ENCODE measurements at regions not wholly inside any gene's neighbourhood (a gene's known extent, or its start where the extent isn't known, plus 50 kb on each side); places are given as distances from the start of the nearest gene placed in this dataset.

DNA sequence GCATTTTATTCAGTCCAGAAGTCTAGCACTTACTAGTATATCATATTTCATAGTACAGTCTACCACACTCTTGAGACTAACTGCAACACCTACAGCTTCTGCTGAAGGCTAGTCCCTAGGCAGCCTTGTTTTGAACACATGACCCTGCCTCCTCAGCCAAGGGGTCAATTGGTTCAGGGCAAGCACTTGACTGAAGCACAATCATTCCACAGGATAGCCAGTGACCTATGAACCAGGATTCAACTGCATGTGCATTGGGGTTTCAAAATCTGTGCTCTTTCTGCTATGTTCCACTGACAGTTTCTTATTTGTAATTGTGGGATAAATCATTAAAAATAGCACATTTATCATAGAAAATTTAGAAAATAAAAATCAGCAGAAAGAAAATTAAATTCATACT, 186.8 kb downstream of the TMEM161B start (continued):
- no peak for TF ChIP-seq CBX8 (IDR thresholded peaks at IDR 0.05; ENCODE audit: borderline replicate concordance, extremely low read depth, low read depth, low read length, poor library complexity, severe bottlenecking)
- no peak for TF ChIP-seq U2AF1 (optimal IDR thresholded peaks at IDR 0.05; ENCODE audit: low read depth, low read length)

DNA sequence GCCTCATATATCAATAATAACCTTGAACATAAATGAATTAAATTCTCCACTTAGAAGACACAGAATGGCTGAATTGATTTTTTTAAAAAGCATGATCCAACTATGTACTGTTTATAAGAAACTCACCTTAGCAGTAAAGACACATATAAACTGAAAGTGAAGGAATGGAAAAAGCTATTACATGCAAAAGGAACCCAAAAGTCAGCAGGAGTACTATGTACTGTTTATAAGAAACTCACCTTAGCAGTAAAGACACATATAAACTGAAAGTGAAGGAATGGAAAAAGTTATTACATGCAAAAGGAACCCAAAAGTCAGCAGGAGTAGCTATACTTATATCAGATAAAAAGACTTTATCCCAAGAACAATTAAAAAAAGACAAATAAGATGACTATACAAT, 204.8 kb downstream of the TMEM161B start:
- H3K36me3 ChIP-seq (ENCODE audit: control insufficient read depth, insufficient read depth, low read length), result no peaks in the 10 kb centered on the region
- intact Hi-C loops (cut with micrococcal nuclease), result no loop called here
- ATAC-seq (no peak), DNase-seq (ENCODE audit: extremely low read depth in 1 of 4, low spot score in 3 of 4) (no peak), FAIRE-seq (no peak)
- in situ Hi-C loops (cut with MboI), result no loop called here
- H3K4me2 ChIP-seq (ENCODE audit: insufficient read depth, low read length), result no peak overlapping the region
- H3K9me3 ChIP-seq (replicated peaks; ENCODE audit: control insufficient read depth, insufficient read depth, low read depth, low read length), result no peaks in the 10 kb centered on the region
- H2AFZ ChIP-seq (ENCODE audit: low read depth, low read length), result no peak overlapping the region
- no peaks in the 10 kb centered on the region for H3K4me1 ChIP-seq (replicated peaks in 1 of 2; ENCODE audit: control insufficient read depth in 2 of 2, insufficient read depth in 2 of 2, low read length in 2 of 2)
- H3K9me1 ChIP-seq (ENCODE audit: control insufficient read depth, insufficient read depth, low read length), result no peaks in the 10 kb centered on the region
- no peaks in the 10 kb centered on the region for H4K20me1 ChIP-seq (replicated peaks; ENCODE audit: control insufficient read depth, insufficient read depth, low read length)
- H3K79me2 ChIP-seq (ENCODE audit: control insufficient read depth, insufficient read depth, low read length), result no peaks in the 10 kb centered on the region
- H3K4me3 ChIP-seq, result no peak overlapping the region
- TF ChIP-seq ZNF253 (CRISPR knock-in tag; conservative IDR thresholded peaks at IDR 0.05) (no peak), ZNF507 (tag; conservative IDR thresholded peaks at IDR 0.05) (no peak), TFAM (CRISPR knock-in tag; conservative IDR thresholded peaks at IDR 0.05) (no peak), ATF3 (IDR thresholded peaks at IDR 0.05) (no peak), ATF3 (CRISPR knock-in tag; conservative IDR thresholded peaks at IDR 0.05) (no peak)
- H3K27ac ChIP-seq (ENCODE audit: extremely low read depth, low read depth, low read length), result no peak overlapping the region
- ChIA-PET POLR2A (no interaction called here), CTCF (ENCODE audit: low intra/inter-chr PET ratio) (no interaction called here)
- H3K27me3 ChIP-seq (ENCODE audit: control insufficient read depth in 2 of 2, insufficient read depth in 2 of 2, low read length in 2 of 2), result no peaks in the 10 kb centered on the region
- no peak overlapping the region for H3K9ac ChIP-seq (ENCODE audit: insufficient read depth in 1 of 2, low read depth in 2 of 2, low read length in 2 of 2)
- BruUV-seq (replicated peaks), result no TSS peak

Data from K562 (cell line).